ENCODE measurements at regions not wholly inside any gene's neighbourhood (a gene's known extent, or its start where the extent isn't known, plus 50 kb on each side); places are given as distances from the start of the nearest gene placed in this dataset.
A peak's percentile ranks its signal among the peaks of the same experiment; 100 is the strongest.

GRCh38 chr2:17058772-17059402 is 393.3 kb upstream of the CYRIA start:
- Mint-ChIP-seq H3K4me1 (peaks cover 41% of the 10 kb centered on the region), H3K9me3 (no peaks in the 10 kb centered on the region), H3K27me3 (ENCODE audit: insufficient read depth, low read depth) (peaks cover 4% of the 10 kb centered on the region), H3K4me3 (no peak overlapping the region), H3K27ac (peak overlapping the region; percentile 43), H3K36me3 (no peaks in the 10 kb centered on the region)
- Histone ChIP-seq H3K9ac (no peak overlapping the region), H3K27ac (no peak overlapping the region), H4K20me1 (ENCODE audit: low read depth) (peaks cover 9% of the 10 kb centered on the region), H3K4me2 (peak overlapping the region; percentile 62), H3F3A (ENCODE audit: low read depth) (peaks cover 21% of the 10 kb centered on the region), H2AFZ (replicated peaks) (no peak overlapping the region), H3K36me3 (no peaks in the 10 kb centered on the region), H3K4me3 (no peak overlapping the region), H3K9me3 (ENCODE audit: low read depth) (no peaks in the 10 kb centered on the region), H3K4me1 (peaks cover 40% of the 10 kb centered on the region), H3K27me3 (no peaks in the 10 kb centered on the region), H3K79me2 (ENCODE audit: low read depth) (no peaks in the 10 kb centered on the region)
- TF ChIP-seq EZH2phosphoT487 (IDR thresholded peaks at IDR 0.05) (peak; percentile 26), EZH2 (IDR thresholded peaks at IDR 0.05) (no peak)
- DNase-seq (ENCODE audit: low spot score): peak; percentile 75

GRCh38 chr2:17057109-17058017 is 391.7 kb upstream of the CYRIA start:
- no peak overlapping the region for H3K27ac Mint-ChIP-seq
- Histone ChIP-seq H3K27me3 (no peaks in the 10 kb centered on the region), H4K20me1 (ENCODE audit: low read depth) (peaks cover 9% of the 10 kb centered on the region), H3K9ac (no peak overlapping the region), H3K4me2 (no peak overlapping the region), H3K79me2 (ENCODE audit: low read depth) (no peaks in the 10 kb centered on the region), H3K4me3 (no peak overlapping the region), H3K4me1 (peaks cover 43% of the 10 kb centered on the region), H3K36me3 (no peaks in the 10 kb centered on the region), H3K27ac (no peak overlapping the region), H2AFZ (replicated peaks) (no peak overlapping the region), H3K9me3 (ENCODE audit: low read depth) (no peaks in the 10 kb centered on the region), H3F3A (ENCODE audit: low read depth) (peaks cover 21% of the 10 kb centered on the region)
- no peak for TF ChIP-seq CTCF (IDR thresholded peaks at IDR 0.05)
- no peak for TF ChIP-seq EZH2phosphoT487 (IDR thresholded peaks at IDR 0.05)
- TF ChIP-seq EZH2 (IDR thresholded peaks at IDR 0.05): no peak
- H3K27me3 Mint-ChIP-seq (ENCODE audit: insufficient read depth, low read depth): peaks cover 2% of the 10 kb centered on the region
- peaks cover 51% of the 10 kb centered on the region for H3K4me1 Mint-ChIP-seq
- no peaks in the 10 kb centered on the region for H3K36me3 Mint-ChIP-seq
- no peaks in the 10 kb centered on the region for H3K9me3 Mint-ChIP-seq
- no peak for DNase-seq (ENCODE audit: low spot score)
- no peak overlapping the region for H3K4me3 Mint-ChIP-seq

- no peaks in the 10 kb centered on the region for H3K79me2 ChIP-seq (ENCODE audit: low read depth)
- H3K36me3 Mint-ChIP-seq: no peaks in the 10 kb centered on the region
- peaks cover 2% of the 10 kb centered on the region for H3K27me3 Mint-ChIP-seq (ENCODE audit: insufficient read depth, low read depth)
- H3K27ac ChIP-seq: no peak overlapping the region
- no peaks in the 10 kb centered on the region for H3K9me3 Mint-ChIP-seq
- peaks cover 26% of the 10 kb centered on the region for H3F3A ChIP-seq (ENCODE audit: low read depth)
- H3K9ac ChIP-seq: no peak overlapping the region
- peak overlapping the region; percentile 31 for H2AFZ ChIP-seq (replicated peaks)
- peaks cover 9% of the 10 kb centered on the region for H4K20me1 ChIP-seq (ENCODE audit: low read depth)
- no peak overlapping the region for H3K4me2 ChIP-seq
- H3K27me3 ChIP-seq: no peaks in the 10 kb centered on the region
- H3K4me1 ChIP-seq: peaks cover 55% of the 10 kb centered on the region
- H3K36me3 ChIP-seq: no peaks in the 10 kb centered on the region
- no peak for DNase-seq (ENCODE audit: low spot score)
- H3K4me1 Mint-ChIP-seq: peaks cover 62% of the 10 kb centered on the region
- TF ChIP-seq CTCF (IDR thresholded peaks at IDR 0.05) (no peak), EZH2phosphoT487 (IDR thresholded peaks at IDR 0.05) (no peak), EZH2 (IDR thresholded peaks at IDR 0.05) (no peak)
- H3K9me3 ChIP-seq (ENCODE audit: low read depth): no peaks in the 10 kb centered on the region
- H3K27ac Mint-ChIP-seq: no peak overlapping the region
- H3K4me3 ChIP-seq: no peak overlapping the region
- H3K4me3 Mint-ChIP-seq: no peak overlapping the region
Observed at GRCh38 chr2:17056236-17056635, 390.6 kb upstream of the CYRIA start.

Measured in neural progenitor cell (in vitro differentiated cells).